ENCODE measurements at regions not wholly inside any gene's neighbourhood (a gene's known extent, or its start where the extent isn't known, plus 50 kb on each side); places are given as distances from the start of the nearest gene placed in this dataset.
"Not testable (repeated sequence)": the region's sequence is repeated elsewhere in the genome, so short reads cannot be mapped to it uniquely, and the experiment has no call there.

GRCh38 chr7:53397911-53398310 lies 362.5 kb downstream of the POM121L12 start:
- DNase-seq: no peak

- no peak for DNase-seq
These were observed 363.1 kb downstream of the POM121L12 start for GRCh38 chr7:53398566-53398965.

GRCh38 chr7:53413021-53413420 lies 377.6 kb downstream of the POM121L12 start:
- no peak for DNase-seq

GRCh38 chr7:53415816-53416215 lies 380.4 kb downstream of the POM121L12 start:
- no peak for DNase-seq

- DNase-seq: no peak
These were observed 383.5 kb downstream of the POM121L12 start for GRCh38 chr7:53418834-53419482.

GRCh38 chr7:53420550-53420949 lies 385.1 kb downstream of the POM121L12 start:
- DNase-seq: no peak

- no peak for DNase-seq
These were observed 386.9 kb downstream of the POM121L12 start for GRCh38 chr7:53422291-53422690.

- DNase-seq: no peak
These were observed 390.8 kb downstream of the POM121L12 start for GRCh38 chr7:53426145-53426750.

- DNase-seq: no peak
These were observed 392.6 kb downstream of the POM121L12 start for GRCh38 chr7:53428045-53428444.

- no peak for DNase-seq
These were observed 396.5 kb downstream of the POM121L12 start for GRCh38 chr7:53431901-53432300.

- no peak for DNase-seq
These were observed 401.9 kb downstream of the POM121L12 start for GRCh38 chr7:53437336-53437735.

GRCh38 chr7:53446170-53446569 lies 410.7 kb downstream of the POM121L12 start:
- DNase-seq: no peak

GRCh38 chr7:53458636-53459035 lies 423.2 kb downstream of the POM121L12 start:
- no peak for DNase-seq

GRCh38 chr7:53466371-53466770 lies 430.9 kb downstream of the POM121L12 start:
- DNase-seq: no peak

GRCh38 chr7:53470336-53470970 lies 435.0 kb downstream of the POM121L12 start:
- no peak for DNase-seq

GRCh38 chr7:53473371-53473770 lies 437.9 kb downstream of the POM121L12 start:
- DNase-seq: no peak

GRCh38 chr7:53475776-53476175 lies 440.3 kb downstream of the POM121L12 start:
- DNase-seq: no peak

- no peak for DNase-seq
These were observed 441.1 kb downstream of the POM121L12 start for GRCh38 chr7:53476566-53476965.

GRCh38 chr7:53485354-53485753 lies 449.9 kb downstream of the POM121L12 start:
- no peak for DNase-seq

GRCh38 chr7:53491051-53491450 lies 455.6 kb downstream of the POM121L12 start:
- DNase-seq: peak; percentile 52

- DNase-seq: not testable (repeated sequence)
These were observed 459.7 kb downstream of the POM121L12 start for GRCh38 chr7:53495181-53495580.

- DNase-seq: no peak
These were observed 464.6 kb downstream of the POM121L12 start for GRCh38 chr7:53500076-53500475.

- no peak for DNase-seq
These were observed 469.5 kb downstream of the POM121L12 start for GRCh38 chr7:53504914-53505313.

Measured in muscle of arm (tissue), 1 donor.